H9 (cell line): ENCODE measurements at regions not wholly inside any gene's neighbourhood (a gene's known extent, or its start where the extent isn't known, plus 50 kb on each side); places are given as distances from the start of the nearest gene placed in this dataset.

Experiments
- DNase-seq: peaks from one replicate; pipeline ENCODE4 v3.0.0-alpha.2; 2017
- H2AFZ ChIP-seq: one replicate; pipeline ENCODE4 v1.6.1; 2013; ENCODE audit warnings: mild to moderate bottlenecking, low read length, control low read depth, moderate library complexity
- H2AK5ac ChIP-seq: 2 replicates; pipeline ENCODE4 v1.6.1; 2013; ENCODE audit warnings: low read length, control low read depth, mixed read lengths; ENCODE audit not compliant: insufficient read length
- H2BK120ac ChIP-seq: one replicate; pipeline ENCODE4 v1.6.1; 2013; ENCODE audit warnings: low read depth, mild to moderate bottlenecking, low read length, control low read depth, inconsistent platforms; ENCODE audit not compliant: poor library complexity, severe bottlenecking
- H2BK12ac ChIP-seq: 2 replicates; pipeline ENCODE4 v1.6.1; 2013; ENCODE audit warnings: low read length, control low read depth, mixed read lengths, low read depth; ENCODE audit not compliant: insufficient read length
- H2BK15ac ChIP-seq: 2 replicates; pipeline ENCODE4 v1.6.1; 2013; ENCODE audit warnings: low read depth, low read length, control low read depth
- H2BK20ac ChIP-seq: one replicate; pipeline ENCODE4 v1.6.1; 2013; ENCODE audit warnings: low read depth, mild to moderate bottlenecking, low read length, control low read depth, inconsistent platforms; ENCODE audit not compliant: poor library complexity, severe bottlenecking
- H2BK5ac ChIP-seq: 2 replicates; pipeline ENCODE4 v1.6.1; 2013; ENCODE audit warnings: low read length, control low read depth, mixed read lengths; ENCODE audit not compliant: insufficient read length
- H3K14ac ChIP-seq: 2 replicates; pipeline ENCODE4 v1.6.1; 2013; ENCODE audit warnings: low read length, control low read depth; ENCODE audit not compliant: insufficient read depth
- H3K18ac ChIP-seq: 2 replicates; pipeline ENCODE4 v1.6.1; 2013; ENCODE audit warnings: low read depth, mild to moderate bottlenecking, mixed read lengths, low read length, control low read depth; ENCODE audit not compliant: insufficient read length
- H3K23ac ChIP-seq: 2 replicates; pipeline ENCODE4 v1.6.1; 2013; ENCODE audit warnings: low read length, control low read depth, mixed read lengths, low read depth; ENCODE audit not compliant: insufficient read length
- H3K23me2 ChIP-seq: 2 replicates; pipeline ENCODE4 v1.6.1; 2013; ENCODE audit warnings: low read depth, mild to moderate bottlenecking, mixed read lengths, low read length, control low read depth; ENCODE audit not compliant: insufficient read length, poor library complexity, severe bottlenecking
- H3K27ac ChIP-seq: 2 replicates; pipeline ENCODE4 v1.5.1; 2013; ENCODE audit warnings: low read length, control low read depth, mixed read lengths, low read depth; ENCODE audit not compliant: insufficient read length
- H3K27me3 ChIP-seq: 2 replicates; pipeline ENCODE4 v1.6.1; 2013; ENCODE audit warnings: low read length, control low read depth, inconsistent platforms; ENCODE audit not compliant: insufficient read depth
- H3K4ac ChIP-seq: 2 replicates; pipeline ENCODE4 v1.6.1; 2013; ENCODE audit warnings: low read depth, mild to moderate bottlenecking, control low read depth, inconsistent platforms, low read length, moderate library complexity
- H3K4me1 ChIP-seq: 2 replicates; pipeline ENCODE4 v1.6.1; 2013; ENCODE audit warnings: low read length, control low read depth, inconsistent platforms; ENCODE audit not compliant: insufficient read depth
- H3K4me2 ChIP-seq: 2 replicates; pipeline ENCODE4 v1.6.1; 2013; ENCODE audit warnings: low read length, control low read depth, mixed read lengths; ENCODE audit not compliant: insufficient read length, insufficient read depth
- H3K56ac ChIP-seq: 2 replicates; pipeline ENCODE4 v1.6.1; 2013; ENCODE audit warnings: low read depth, mild to moderate bottlenecking, mixed read lengths, low read length, control low read depth; ENCODE audit not compliant: insufficient read length
- H3K79me1 ChIP-seq: 2 replicates; pipeline ENCODE4 v1.6.1; 2013; ENCODE audit warnings: low read depth, mild to moderate bottlenecking, moderate library complexity, low read length, control low read depth, inconsistent platforms; ENCODE audit not compliant: insufficient read depth, poor library complexity, severe bottlenecking
- H3K79me2 ChIP-seq: 2 replicates; pipeline ENCODE4 v1.6.1; 2013; ENCODE audit warnings: low read length, control low read depth, inconsistent platforms; ENCODE audit not compliant: insufficient read depth
- H3K9ac ChIP-seq: 2 replicates; pipeline ENCODE4 v1.6.1; 2013; ENCODE audit warnings: low read length, control low read depth, mixed read lengths; ENCODE audit not compliant: insufficient read length; ENCODE audit errors: extremely low read depth
- H3K9me3 ChIP-seq: one replicate; pipeline ENCODE4 v1.6.1; 2013; ENCODE audit warnings: low read depth, low read length, inconsistent platforms; ENCODE audit not compliant: control insufficient read depth
- H3T11ph ChIP-seq: one replicate; pipeline ENCODE4 v1.6.1; 2013; ENCODE audit warnings: mild to moderate bottlenecking, low read length, control low read depth, inconsistent platforms
- H4K20me1 ChIP-seq: one replicate; pipeline ENCODE4 v1.6.1; 2013; ENCODE audit not compliant: control insufficient read depth, insufficient read length, insufficient read depth
- H4K5ac ChIP-seq: 2 replicates; pipeline ENCODE4 v1.6.1; 2013; ENCODE audit warnings: low read depth, mild to moderate bottlenecking, mixed read lengths, low read length, control low read depth; ENCODE audit not compliant: insufficient read length
- H4K8ac ChIP-seq: replicated peaks from 2 replicates; pipeline ENCODE4 v1.6.1; 2013; ENCODE audit warnings: low read length, control low read depth, mixed read lengths, low read depth; ENCODE audit not compliant: insufficient read length
- H4K91ac ChIP-seq: 2 replicates; pipeline ENCODE4 v1.6.1; 2013; ENCODE audit warnings: low read depth, mild to moderate bottlenecking, moderate library complexity, mixed read lengths, low read length, control low read depth; ENCODE audit not compliant: insufficient read length
- H3K27ac Mint-ChIP-seq, 3 experiments: 2 replicates in 2 of 3; 3 replicates in 1 of 3; pipeline ENCODE4 v1.8.0; 2020 to 2021; ENCODE audit warnings: mixed read lengths in 3 of 3, mild to moderate bottlenecking in 1 of 3, moderate library complexity in 1 of 3
- H3K27me3 Mint-ChIP-seq: 2 replicates; pipeline ENCODE4 v1.8.0; 2021; ENCODE audit warnings: low read depth, mild to moderate bottlenecking, moderate library complexity, mixed read lengths
- H3K36me3 Mint-ChIP-seq, 3 experiments: 2 replicates in 2 of 3; 3 replicates in 1 of 3; pipeline ENCODE4 v1.8.0; 2020 to 2021; ENCODE audit warnings: low read depth in 3 of 3, mixed read lengths in 3 of 3; ENCODE audit not compliant: insufficient read depth in 1 of 3
- H3K4me1 Mint-ChIP-seq, 2 experiments: 2 replicates each; pipeline ENCODE4 v1.8.0; 2020; ENCODE audit warnings: mixed read lengths in 2 of 2
- H3K4me3 Mint-ChIP-seq, 2 experiments: 2 replicates in 1 of 2; 3 replicates in 1 of 2; pipeline ENCODE4 v1.8.0; 2020 to 2021; ENCODE audit warnings: mild to moderate bottlenecking in 2 of 2, mixed read lengths in 2 of 2, moderate library complexity in 1 of 2
- H3K9me3 Mint-ChIP-seq, 2 experiments: 2 replicates in 1 of 2; 3 replicates in 1 of 2; pipeline ENCODE4 v1.8.0; 2020; ENCODE audit warnings: mild to moderate bottlenecking in 2 of 2, mixed read lengths in 2 of 2, moderate library complexity in 1 of 2
- CTCF ChIP-seq: fragments of 200-600 bp; sonication (generic); conservative IDR thresholded peaks from 3 replicates; pipeline ENCODE4 v1.8.0; 2021; ENCODE audit warnings: antibody characterized with exemption, mild to moderate bottlenecking
- WGBS: extraction: QIAGEN DNeasy Blood & Tissue Kit; methylation state at CpG from one replicate; pipeline ENCODE4 v1.1.7; 2013; ENCODE audit warnings: missing lambda C conversion rate, low lambda C conversion rate, mixed read lengths; ENCODE audit not compliant: insufficient read length; ENCODE audit errors: extremely low coverage; 5-methylcytosine and 5-hydroxymethylcytosine counted together

GRCh38 chr6:19454001-19454720 lies 383.0 kb upstream of the ID4 start:
- no peaks in the 10 kb centered on the region for H3K36me3 Mint-ChIP-seq
- Histone ChIP-seq H3K27me3 (no peaks in the 10 kb centered on the region), H2BK5ac (no peak overlapping the region), H3K23ac (no peak overlapping the region), H3K79me1 (no peaks in the 10 kb centered on the region), H2BK20ac (no peak overlapping the region), H3K4me2 (no peak overlapping the region), H3T11ph (no peak overlapping the region), H3K9me3 (no peaks in the 10 kb centered on the region), H3K23me2 (no peaks in the 10 kb centered on the region), H3K9ac (no peak overlapping the region), H4K91ac (no peak overlapping the region), H3K79me2 (no peaks in the 10 kb centered on the region), H2AK5ac (no peak overlapping the region), H3K4me1 (no peaks in the 10 kb centered on the region), H2BK12ac (no peak overlapping the region), H2BK120ac (no peak overlapping the region), H3K18ac (no peak overlapping the region), H3K4ac (no peak overlapping the region), H2AFZ (no peak overlapping the region), H4K20me1 (no peaks in the 10 kb centered on the region), H3K14ac (no peak overlapping the region), H4K5ac (no peak overlapping the region), H4K8ac (no peak overlapping the region), H2BK15ac (no peak overlapping the region), H3K27ac (no peak overlapping the region), H3K56ac (no peak overlapping the region)
- no peaks in the 10 kb centered on the region for H3K27me3 Mint-ChIP-seq
- no CpG with 5 or more reads among the region's 3 CpGs for WGBS
- H3K9me3 Mint-ChIP-seq, result no peaks in the 10 kb centered on the region
- H3K4me3 Mint-ChIP-seq, result no peak overlapping the region
- peaks cover 2 to 4% of the 10 kb centered on the region in 2 experiments; a peak in 2 of 4 replicates for H3K4me1 Mint-ChIP-seq
- H3K27ac Mint-ChIP-seq, result no peak overlapping the region
- no peak for TF ChIP-seq CTCF
- no peak for DNase-seq
